Lung (tissue), 11 donors: ENCODE measurements at regions not wholly inside any gene's neighbourhood (a gene's known extent, or its start where the extent isn't known, plus 50 kb on each side); places are given as distances from the start of the nearest gene placed in this dataset.

Source experiments
- ATAC-seq: fragments of 200-7000 bp; cut with Tn5 transposase; one replicate; pipeline ENCODE4 v1.9.1; 2020; ENCODE audit warnings: moderate number of reproducible peaks; ENCODE audit not compliant: insufficient read depth, low FRiP score
- DNase-seq, 3 donors: peaks; one replicate each; pipeline ENCODE4 v3.0.0-alpha.2; 2013 to 2017
- H3K27ac ChIP-seq, 2 donors: one replicate each; pipeline ENCODE4 v1.5.1; 2013; ENCODE audit warnings: mild to moderate bottlenecking in 2 of 2, moderate library complexity in 2 of 2, control low read depth in 1 of 2, inconsistent platforms in 1 of 2, low read depth in 1 of 2, low read length in 1 of 2
- H3K27me3 ChIP-seq, 3 donors: one replicate each; pipeline ENCODE4 v1.5.1; 2013; ENCODE audit warnings: low read length in 2 of 3; ENCODE audit not compliant: control insufficient read depth in 3 of 3, insufficient read depth in 3 of 3
- H3K36me3 ChIP-seq, 4 donors: one replicate each; pipeline ENCODE4 v1.5.1; 2013; ENCODE audit warnings: low read length in 4 of 4, mild to moderate bottlenecking in 1 of 4, moderate library complexity in 1 of 4; ENCODE audit not compliant: control insufficient read depth in 4 of 4, insufficient read depth in 4 of 4
- H3K4me1 ChIP-seq, 5 donors: one replicate each; pipeline ENCODE4 v1.5.1; 2013; ENCODE audit warnings: low read length in 5 of 5, mild to moderate bottlenecking in 2 of 5, moderate library complexity in 1 of 5; ENCODE audit not compliant: control insufficient read depth in 5 of 5, insufficient read depth in 5 of 5
- H3K4me3 ChIP-seq: one replicate; pipeline ENCODE4 v1.5.1; 2013; ENCODE audit warnings: mild to moderate bottlenecking, control low read depth, moderate library complexity
- H3K9ac ChIP-seq, 2 donors: one replicate each; pipeline ENCODE4 v1.5.1; 2013; ENCODE audit warnings: low read length in 2 of 2, control low read depth in 1 of 2; ENCODE audit not compliant: insufficient read depth in 1 of 2
- H3K9me3 ChIP-seq, 4 donors: one replicate each; pipeline ENCODE4 v1.5.1; 2013; ENCODE audit warnings: low read length in 3 of 4, mild to moderate bottlenecking in 1 of 4, moderate library complexity in 1 of 4; ENCODE audit not compliant: control insufficient read depth in 4 of 4, insufficient read depth in 3 of 4
- WGBS, 2 donors: extraction: QIAGEN DNeasy Blood & Tissue Kit; methylation state at CpG; one replicate each; pipeline ENCODE4 v1.1.7; 2013; 5-methylcytosine and 5-hydroxymethylcytosine counted together
- TF ChIP-seq, protein P1 (sequence below): IDR thresholded peaks from 2 replicates; pipeline ENCODE4 v1.5.1; 2012; ENCODE audit warnings: mild to moderate bottlenecking; ENCODE audit errors: control extremely low read depth, extremely low read depth
- donor health status: control.
- donor health status: control.
- donor health status: Bipolar disorder and iron deficiency.
- donor health status: healthy.
- donor health status: DM: yes; HTN: yes; CAD: no.

DNA sequence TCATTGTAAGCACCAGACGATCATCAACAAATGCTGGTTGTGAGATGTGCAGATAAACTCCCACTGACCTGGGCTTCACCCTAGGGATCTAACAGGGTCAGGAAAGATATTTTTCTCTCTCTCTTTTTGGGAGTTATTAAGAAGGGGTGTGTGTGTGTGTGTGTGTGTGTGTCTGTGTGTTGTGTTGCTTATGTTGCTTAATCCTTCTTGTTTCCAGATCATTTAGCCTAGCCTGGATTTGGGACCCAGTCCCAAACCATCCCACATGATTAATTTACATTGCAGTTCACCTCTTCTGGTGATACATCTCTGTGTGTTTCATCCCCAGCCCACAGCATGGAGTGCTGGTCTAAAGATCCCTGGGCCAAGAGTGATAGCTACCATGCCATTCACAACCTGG, 122.8 kb upstream of the IPO9 start:
- ATAC-seq (no peak), DNase-seq (no peak)
- Histone ChIP-seq H3K9ac (no peak overlapping the region), H3K36me3 (no peaks in the 10 kb centered on the region), H3K4me1 (peaks cover 4 to 16% (median 5%) of the 10 kb centered on the region in 5 donors), H3K27me3 (no peaks in the 10 kb centered on the region), H3K27ac (no peak overlapping the region), H3K4me3 (no peak overlapping the region), H3K9me3 (peaks cover 0 to 1% (median 0%) of the 10 kb centered on the region in 4 donors)
- TF ChIP-seq, protein P1, sequence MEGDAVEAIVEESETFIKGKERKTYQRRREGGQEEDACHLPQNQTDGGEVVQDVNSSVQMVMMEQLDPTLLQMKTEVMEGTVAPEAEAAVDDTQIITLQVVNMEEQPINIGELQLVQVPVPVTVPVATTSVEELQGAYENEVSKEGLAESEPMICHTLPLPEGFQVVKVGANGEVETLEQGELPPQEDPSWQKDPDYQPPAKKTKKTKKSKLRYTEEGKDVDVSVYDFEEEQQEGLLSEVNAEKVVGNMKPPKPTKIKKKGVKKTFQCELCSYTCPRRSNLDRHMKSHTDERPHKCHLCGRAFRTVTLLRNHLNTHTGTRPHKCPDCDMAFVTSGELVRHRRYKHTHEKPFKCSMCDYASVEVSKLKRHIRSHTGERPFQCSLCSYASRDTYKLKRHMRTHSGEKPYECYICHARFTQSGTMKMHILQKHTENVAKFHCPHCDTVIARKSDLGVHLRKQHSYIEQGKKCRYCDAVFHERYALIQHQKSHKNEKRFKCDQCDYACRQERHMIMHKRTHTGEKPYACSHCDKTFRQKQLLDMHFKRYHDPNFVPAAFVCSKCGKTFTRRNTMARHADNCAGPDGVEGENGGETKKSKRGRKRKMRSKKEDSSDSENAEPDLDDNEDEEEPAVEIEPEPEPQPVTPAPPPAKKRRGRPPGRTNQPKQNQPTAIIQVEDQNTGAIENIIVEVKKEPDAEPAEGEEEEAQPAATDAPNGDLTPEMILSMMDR = no peak
- 72 to 74% methylated on average over 1 of the region's 1 CpG for WGBS, 2 donors

DNA sequence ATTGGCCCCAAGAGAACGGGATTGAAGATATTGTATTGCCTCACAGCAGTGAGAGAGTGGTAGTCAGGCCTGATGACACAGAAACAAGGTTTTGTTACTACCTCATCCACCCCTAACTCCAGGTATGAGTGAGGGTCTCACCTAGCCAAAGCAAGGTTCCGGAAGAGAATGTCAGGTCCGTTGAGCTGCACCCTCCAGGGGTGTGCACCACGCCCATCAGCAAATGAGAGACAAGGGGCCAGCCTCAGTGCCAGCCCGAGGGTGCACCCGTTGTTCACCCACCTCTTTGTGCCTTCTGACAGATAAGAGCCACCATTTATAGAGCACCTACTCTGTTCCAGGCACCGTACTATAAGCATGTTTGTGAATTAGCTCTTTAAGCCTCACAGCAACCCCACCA, 121.9 kb upstream of the IPO9 start:
- H3K9ac ChIP-seq = no peak overlapping the region
- no peaks in the 10 kb centered on the region for H3K9me3 ChIP-seq
- H3K27ac ChIP-seq = no peak overlapping the region
- no peak overlapping the region for H3K4me3 ChIP-seq
- H3K36me3 ChIP-seq = no peaks in the 10 kb centered on the region
- WGBS, 2 donors = 87 to 95% methylated on average over 7 of the region's 7 CpGs
- no peaks in the 10 kb centered on the region for H3K27me3 ChIP-seq
- H3K4me1 ChIP-seq = peaks cover 4 to 21% (median 10%) of the 10 kb centered on the region in 5 donors
- no peak for ATAC-seq
- DNase-seq = no peak
- TF ChIP-seq, protein P1 = no peak

DNA sequence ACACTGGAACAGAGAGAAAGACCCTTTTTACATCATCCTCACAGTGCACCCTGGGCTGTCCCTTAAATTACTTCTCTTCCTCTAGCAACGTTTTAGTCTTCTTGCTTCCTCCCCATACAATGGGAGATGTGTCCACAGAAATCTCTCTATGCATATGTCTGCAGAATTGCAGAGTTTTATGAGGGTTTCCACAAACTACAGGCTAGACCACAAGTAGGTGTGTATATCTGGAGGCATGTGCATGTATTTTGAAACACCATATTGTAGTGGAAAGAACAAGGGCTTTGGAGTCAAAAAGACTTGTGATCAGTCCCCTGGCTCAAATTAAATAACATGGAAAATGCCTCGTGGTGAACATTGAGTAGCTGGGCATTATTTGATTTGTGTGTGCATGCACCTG, 121.3 kb upstream of the IPO9 start:
- Histone ChIP-seq H3K4me3 (no peak overlapping the region), H3K9ac (peak overlapping the region in 1 of 2 donors; percentile 16), H3K36me3 (no peaks in the 10 kb centered on the region), H3K9me3 (no peaks in the 10 kb centered on the region), H3K27ac (no peak overlapping the region), H3K4me1 (peaks cover 5 to 22% (median 16%) of the 10 kb centered on the region in 5 donors), H3K27me3 (no peaks in the 10 kb centered on the region)
- no peak for DNase-seq
- no peak for ATAC-seq
- TF ChIP-seq, protein P1 = no peak
- 26 to 41% methylated on average over 2 of the region's 2 CpGs for WGBS, 2 donors

DNA sequence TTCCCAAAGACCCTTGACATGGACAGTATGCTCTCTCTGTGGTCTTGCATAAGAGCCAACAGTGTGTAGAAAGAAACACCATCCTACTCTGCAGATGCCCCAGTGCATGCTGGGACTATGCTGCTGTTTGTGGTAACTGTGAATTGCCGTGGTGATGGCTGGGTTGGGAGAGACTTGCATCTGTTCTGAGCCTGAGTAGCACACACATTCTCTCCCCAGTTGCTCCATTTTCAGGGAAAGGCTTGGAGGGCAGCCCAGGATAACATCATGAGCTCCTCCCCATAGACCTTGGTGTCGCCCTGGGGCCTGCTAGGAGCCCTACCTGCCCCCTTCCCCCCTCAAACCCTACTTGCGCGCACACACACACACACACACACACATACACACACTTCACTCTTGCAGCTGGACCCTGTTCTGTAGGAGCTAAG, 120.9 kb upstream of the IPO9 start:
- peak in 1 of 3 donors; percentile 28 for DNase-seq
- ATAC-seq = no peak
- TF ChIP-seq, protein P1 = no peak
- H3K4me3 ChIP-seq = no peak overlapping the region
- H3K9me3 ChIP-seq = no peaks in the 10 kb centered on the region
- H3K36me3 ChIP-seq = no peaks in the 10 kb centered on the region
- peak overlapping the region in 1 of 2 donors; percentile 16 for H3K9ac ChIP-seq
- H3K27me3 ChIP-seq = no peaks in the 10 kb centered on the region
- peaks cover 10 to 26% (median 16%) of the 10 kb centered on the region in 5 donors for H3K4me1 ChIP-seq
- 62 to 82% methylated on average over 4 of the region's 4 CpGs for WGBS, 2 donors
- H3K27ac ChIP-seq = no peak overlapping the region
